Neural cell (in vitro differentiated cells): ENCODE measurements at regions not wholly inside any gene's neighbourhood (a gene's known extent, or its start where the extent isn't known, plus 50 kb on each side); places are given as distances from the start of the nearest gene placed in this dataset.
"Not testable (repeated sequence)": the region's sequence is repeated elsewhere in the genome, so short reads cannot be mapped to it uniquely, and the experiment has no call there.

ENCODE experiments used
- H2AFZ ChIP-seq: fragments of 200-600, 300-800 bp; sonication (generic), shearing (Covaris generic); 2 replicates; pipeline ENCODE4 v1.6.0; 2014; ENCODE audit warnings: low read depth, mild to moderate bottlenecking, antibody characterized with exemption, low read length, moderate library complexity
- H3F3A ChIP-seq: fragments of 200-600 bp; shearing (Covaris generic); 2 replicates; pipeline ENCODE4 v1.6.1; 2016; ENCODE audit warnings: mild to moderate bottlenecking, moderate library complexity, mixed read lengths, antibody characterized with exemption, low read length; ENCODE audit not compliant: insufficient read depth, poor library complexity, severe bottlenecking
- H3K27ac ChIP-seq: fragments of 200-600, 300-800 bp; sonication (generic), shearing (Covaris generic); 2 replicates; pipeline ENCODE4 v1.5.1; 2014; ENCODE audit warnings: mild to moderate bottlenecking, low read length, moderate library complexity
- H3K27me3 ChIP-seq: fragments of 300-800, 200-600 bp; sonication (generic), shearing (Covaris generic); 2 replicates; pipeline ENCODE4 v1.6.0; 2014; ENCODE audit warnings: mild to moderate bottlenecking, low read depth, low read length, moderate library complexity; ENCODE audit not compliant: insufficient read depth
- H3K36me3 ChIP-seq: fragments of 300-800, 200-600 bp; sonication (generic), shearing (Covaris generic); 2 replicates; pipeline ENCODE4 v1.5.1; 2014; ENCODE audit warnings: mild to moderate bottlenecking, antibody characterized with exemption, low read length, moderate library complexity; ENCODE audit not compliant: insufficient read depth
- H3K4me2 ChIP-seq: fragments of 300-800, 200-600 bp; sonication (generic), shearing (Covaris generic); 2 replicates; pipeline ENCODE4 v1.6.0; 2014; ENCODE audit warnings: mild to moderate bottlenecking, low read length
- H3K4me3 ChIP-seq: fragments of 300-800, 200-600 bp; sonication (generic), shearing (Covaris generic); 2 replicates; pipeline ENCODE4 v1.5.1; 2014; ENCODE audit warnings: mild to moderate bottlenecking, low read length, moderate library complexity
- H3K79me2 ChIP-seq: fragments of 200-600 bp; shearing (Covaris generic); replicated peaks from 2 replicates; pipeline ENCODE4 v1.6.0; 2014; ENCODE audit warnings: mild to moderate bottlenecking, low read length, moderate library complexity; ENCODE audit not compliant: insufficient read depth
- H3K9ac ChIP-seq: fragments of 300-800, 200-600 bp; sonication (generic), shearing (Covaris generic); 2 replicates; pipeline ENCODE4 v1.6.1; 2016; ENCODE audit warnings: mild to moderate bottlenecking, low read length, mixed read lengths
- H3K9me2 ChIP-seq: fragments of 200-600 bp; shearing (Covaris generic); 2 replicates; pipeline ENCODE4 v1.6.1; 2016; ENCODE audit warnings: mild to moderate bottlenecking, low read length, mixed read lengths; ENCODE audit not compliant: insufficient read depth
- H3K9me3 ChIP-seq: fragments of 200-600, 300-800 bp; sonication (generic), shearing (Covaris generic); 2 replicates; pipeline ENCODE4 v1.6.1; 2016; ENCODE audit warnings: mild to moderate bottlenecking, mixed run types, low read length, moderate library complexity, mixed read lengths
- H4K20me1 ChIP-seq: fragments of 200-600 bp; shearing (Covaris generic); 2 replicates; pipeline ENCODE4 v1.6.1; 2016; ENCODE audit warnings: mild to moderate bottlenecking, mixed run types; ENCODE audit not compliant: insufficient read depth
- CTCF ChIP-seq: fragments of 450-650 bp; IDR thresholded peaks from 2 replicates; pipeline ENCODE4 v1.5.1; 2014; ENCODE audit warnings: antibody characterized with exemption, mild to moderate bottlenecking, moderate library complexity; ENCODE audit not compliant: poor library complexity, severe bottlenecking
- EP300 ChIP-seq: fragments of 450-650 bp; conservative IDR thresholded peaks from 2 replicates; pipeline ENCODE4 v1.6.1; 2014; ENCODE audit warnings: antibody characterized with exemption, mild to moderate bottlenecking, moderate library complexity; ENCODE audit not compliant: poor library complexity, severe bottlenecking
- EZH2 ChIP-seq: fragments of 200-600, 300-800 bp; shearing (Covaris generic), sonication (generic); IDR thresholded peaks from 2 replicates; pipeline ENCODE4 v1.6.1; 2014; ENCODE audit warnings: antibody characterized with exemption, low read length, borderline replicate concordance, mild to moderate bottlenecking; ENCODE audit not compliant: insufficient read depth, poor library complexity, severe bottlenecking
- MXI1 ChIP-seq: fragments of 450-650 bp; conservative IDR thresholded peaks from 2 replicates; pipeline ENCODE4 v1.6.1; 2014; ENCODE audit warnings: antibody characterized with exemption, mild to moderate bottlenecking; ENCODE audit not compliant: poor library complexity, severe bottlenecking
- POLR2AphosphoS5 ChIP-seq: IDR thresholded peaks from 2 replicates; pipeline ENCODE4 v1.6.1; 2012
- RAD21 ChIP-seq: fragments of 450-650 bp; conservative IDR thresholded peaks from 2 replicates; pipeline ENCODE4 v1.6.1; 2014; ENCODE audit warnings: antibody characterized with exemption, mild to moderate bottlenecking, moderate library complexity
- REST ChIP-seq: IDR thresholded peaks from 2 replicates; pipeline ENCODE4 v1.6.1; 2012; ENCODE audit warnings: borderline replicate concordance
- SMC3 ChIP-seq: fragments of 450-650 bp; conservative IDR thresholded peaks from 2 replicates; pipeline ENCODE4 v1.6.1; 2014; ENCODE audit warnings: antibody characterized with exemption, mild to moderate bottlenecking, moderate library complexity; ENCODE audit not compliant: poor library complexity
- TAF1 ChIP-seq: IDR thresholded peaks from 2 replicates; pipeline ENCODE4 v1.6.1; 2012; ENCODE audit warnings: low read depth

GRCh38 chr1:204782118-204782700 is 88.5 kb upstream of the NFASC start:
- TF ChIP-seq EZH2 (no peak), EP300 (no peak), CTCF (no peak), MXI1 (no peak)
- Histone ChIP-seq H2AFZ (no peak overlapping the region), H3F3A (no peaks in the 10 kb centered on the region), H3K9me3 (no peaks in the 10 kb centered on the region), H3K4me3 (no peak overlapping the region), H3K27me3 (no peaks in the 10 kb centered on the region), H3K9ac (no peak overlapping the region), H3K79me2 (no peaks in the 10 kb centered on the region), H4K20me1 (no peaks in the 10 kb centered on the region), H3K27ac (no peak overlapping the region), H3K9me2 (no peaks in the 10 kb centered on the region), H3K4me2 (no peak overlapping the region), H3K36me3 (no peaks in the 10 kb centered on the region)

- H3K4me2 ChIP-seq, H2AFZ ChIP-seq, H3K36me3 ChIP-seq, H3K27ac ChIP-seq, H3K9ac ChIP-seq, H3K4me3 ChIP-seq, H4K20me1 ChIP-seq, H3K79me2 ChIP-seq, H3K9me3 ChIP-seq, H3K9me2 ChIP-seq, H3K27me3 ChIP-seq, H3F3A ChIP-seq: not testable (repeated sequence)
Observed at GRCh38 chr1:204785023-204785422, 85.6 kb upstream of the NFASC start.

GRCh38 chr1:204788470-204788869 is 82.2 kb upstream of the NFASC start:
- Histone ChIP-seq H3K4me3 (no peak overlapping the region), H3K36me3 (no peaks in the 10 kb centered on the region), H3K27me3 (no peaks in the 10 kb centered on the region), H3K4me2 (no peak overlapping the region), H2AFZ (no peak overlapping the region), H3K79me2 (no peaks in the 10 kb centered on the region), H3F3A (no peaks in the 10 kb centered on the region), H3K27ac (no peak overlapping the region), H4K20me1 (no peaks in the 10 kb centered on the region), H3K9me2 (no peaks in the 10 kb centered on the region), H3K9ac (no peak overlapping the region), H3K9me3 (no peaks in the 10 kb centered on the region)
- TF ChIP-seq EZH2 = no peak
- TF ChIP-seq TAF1 = no peak
- no peak for TF ChIP-seq SMC3
- TF ChIP-seq CTCF = no peak
- TF ChIP-seq MXI1 = no peak
- no peak for TF ChIP-seq REST
- TF ChIP-seq POLR2AphosphoS5 = no peak
- no peak for TF ChIP-seq EP300
- TF ChIP-seq RAD21 = no peak
